Activated T-cell treated with anti-CD3 and anti-CD28 coated beads for 48 hours (primary cell): ENCODE measurements at regions not wholly inside any gene's neighbourhood (a gene's known extent, or its start where the extent isn't known, plus 50 kb on each side); places are given as distances from the start of the nearest gene placed in this dataset.

ENCODE experiments used
- DNase-seq: peaks from one replicate; pipeline ENCODE4 v3.0.0-alpha.2; 2020; ENCODE audit warnings: low read depth

- DNase-seq: no peak
Observed at GRCh38 chr13:53694814-53695532, 666.4 kb downstream of the OLFM4 start.

GRCh38 chr13:53703371-53704080, 674.9 kb downstream of the OLFM4 start:
- no peak for DNase-seq

- no peak for DNase-seq
Observed at GRCh38 chr13:53719281-53719680, 690.7 kb downstream of the OLFM4 start.

- DNase-seq: no peak
Observed at GRCh38 chr13:53732664-53733063, 704.1 kb downstream of the OLFM4 start.

- no peak for DNase-seq
Observed at GRCh38 chr13:53743906-53744305, 715.3 kb downstream of the OLFM4 start.

GRCh38 chr13:53747825-53748224, 719.2 kb downstream of the OLFM4 start:
- DNase-seq: no peak

GRCh38 chr13:53749306-53749705, 720.7 kb downstream of the OLFM4 start:
- DNase-seq: no peak

GRCh38 chr13:53759016-53759415, 730.4 kb downstream of the OLFM4 start:
- DNase-seq: no peak

- DNase-seq: no peak
Observed at GRCh38 chr13:53775807-53776206, 747.2 kb downstream of the OLFM4 start.

- DNase-seq: no peak
Observed at GRCh38 chr13:53778937-53779336, 750.3 kb downstream of the OLFM4 start.

GRCh38 chr13:53781941-53782340, 753.3 kb downstream of the OLFM4 start:
- no peak for DNase-seq

GRCh38 chr13:53782488-53782961, 753.9 kb downstream of the OLFM4 start:
- DNase-seq: no peak

GRCh38 chr13:53783471-53783870, 754.9 kb downstream of the OLFM4 start:
- no peak for DNase-seq

- no peak for DNase-seq
Observed at GRCh38 chr13:53788286-53788685, 759.7 kb downstream of the OLFM4 start.

- no peak for DNase-seq
Observed at GRCh38 chr13:53800011-53800410, 771.4 kb downstream of the OLFM4 start.

- no peak for DNase-seq
Observed at GRCh38 chr13:53807251-53807834, 778.7 kb downstream of the OLFM4 start.

- DNase-seq: no peak
Observed at GRCh38 chr13:53821632-53822031, 793.0 kb downstream of the OLFM4 start.

GRCh38 chr13:53822136-53822535, 793.5 kb downstream of the OLFM4 start:
- DNase-seq: no peak

- no peak for DNase-seq
Observed at GRCh38 chr13:53839461-53839860, 810.8 kb downstream of the OLFM4 start.

GRCh38 chr13:53844473-53845146, 816.0 kb downstream of the OLFM4 start:
- no peak for DNase-seq

- no peak for DNase-seq
Observed at GRCh38 chr13:53847502-53847901, 818.9 kb downstream of the OLFM4 start.

- DNase-seq: no peak
Observed at GRCh38 chr13:53848366-53848961, 819.9 kb downstream of the OLFM4 start.
